Activated T-cell treated with anti-CD3 and anti-CD28 coated beads for 48 hours (primary cell): ENCODE measurements at regions not wholly inside any gene's neighbourhood (a gene's known extent, or its start where the extent isn't known, plus 50 kb on each side); places are given as distances from the start of the nearest gene placed in this dataset.

ENCODE experiments used
- DNase-seq: peaks from one replicate; pipeline ENCODE4 v3.0.0-alpha.2; 2020; ENCODE audit warnings: low read depth

DNA sequence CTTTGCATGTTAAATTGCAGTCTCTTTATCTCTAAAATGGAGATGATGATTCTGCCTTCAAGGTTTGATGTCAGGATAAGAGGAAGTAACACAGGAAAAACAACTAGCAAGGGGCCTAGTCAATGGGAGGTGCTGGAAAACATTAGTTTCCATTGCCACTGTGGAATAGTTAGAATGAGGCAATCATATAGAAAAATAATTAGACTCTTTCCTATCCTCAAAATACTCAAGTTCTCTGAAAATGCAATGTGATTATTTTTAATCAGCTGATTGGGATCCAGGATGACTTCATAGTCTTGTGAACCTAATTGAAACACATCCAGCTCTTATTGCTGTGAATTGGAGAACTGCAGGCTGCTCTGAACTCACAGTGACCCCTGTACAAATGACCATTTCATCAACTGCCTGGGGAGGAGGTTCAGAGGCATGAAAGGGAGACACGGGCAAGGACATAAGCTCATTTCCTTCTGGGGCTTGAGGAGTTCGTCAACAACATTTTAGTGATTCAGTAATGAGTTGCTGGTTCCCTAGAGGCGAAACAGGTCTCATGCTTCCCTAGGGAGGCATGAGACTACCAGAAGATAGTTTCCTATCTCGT, 422.5 kb downstream of the LPIN1 start:
- no peak for DNase-seq

DNA sequence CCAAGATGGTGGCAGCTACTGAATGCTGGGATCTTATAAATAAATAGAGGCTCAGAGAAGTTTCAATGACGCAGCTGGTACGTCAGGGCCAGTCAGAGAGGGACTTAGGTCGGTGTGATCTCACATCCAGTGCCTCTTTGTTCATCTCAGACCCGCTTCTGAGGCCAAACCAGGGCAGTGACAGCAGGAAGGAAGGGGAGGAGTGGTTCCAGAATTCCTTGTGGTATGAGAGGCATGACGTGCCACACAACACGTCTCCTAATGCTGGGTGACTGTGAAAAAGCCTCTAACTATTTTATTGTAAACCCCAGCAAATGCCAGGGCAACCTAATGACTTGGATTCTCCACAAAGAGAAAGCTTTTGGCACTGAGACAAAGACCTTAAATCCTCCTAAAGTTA, 423.3 kb downstream of the LPIN1 start:
- no peak for DNase-seq

DNA sequence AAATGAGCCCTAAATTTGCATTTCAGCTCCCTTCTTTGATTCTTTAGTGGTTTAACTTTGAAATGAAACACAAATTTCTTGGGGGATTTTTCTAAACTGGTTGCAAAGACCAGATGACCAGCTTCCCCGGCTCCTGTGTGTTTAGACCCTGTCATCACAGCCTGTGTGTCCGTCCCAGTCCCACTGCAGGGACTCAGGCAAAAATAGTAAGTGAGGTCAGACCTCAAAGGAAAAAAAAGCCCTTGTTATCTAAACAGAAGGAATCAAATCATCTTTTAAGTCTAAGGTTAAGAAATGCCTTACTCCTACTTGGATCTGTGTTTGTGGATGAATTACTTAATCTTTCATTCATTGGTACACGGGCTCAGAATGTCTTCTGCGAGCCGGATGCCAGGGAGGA, 423.7 kb downstream of the LPIN1 start:
- DNase-seq: no peak

DNA sequence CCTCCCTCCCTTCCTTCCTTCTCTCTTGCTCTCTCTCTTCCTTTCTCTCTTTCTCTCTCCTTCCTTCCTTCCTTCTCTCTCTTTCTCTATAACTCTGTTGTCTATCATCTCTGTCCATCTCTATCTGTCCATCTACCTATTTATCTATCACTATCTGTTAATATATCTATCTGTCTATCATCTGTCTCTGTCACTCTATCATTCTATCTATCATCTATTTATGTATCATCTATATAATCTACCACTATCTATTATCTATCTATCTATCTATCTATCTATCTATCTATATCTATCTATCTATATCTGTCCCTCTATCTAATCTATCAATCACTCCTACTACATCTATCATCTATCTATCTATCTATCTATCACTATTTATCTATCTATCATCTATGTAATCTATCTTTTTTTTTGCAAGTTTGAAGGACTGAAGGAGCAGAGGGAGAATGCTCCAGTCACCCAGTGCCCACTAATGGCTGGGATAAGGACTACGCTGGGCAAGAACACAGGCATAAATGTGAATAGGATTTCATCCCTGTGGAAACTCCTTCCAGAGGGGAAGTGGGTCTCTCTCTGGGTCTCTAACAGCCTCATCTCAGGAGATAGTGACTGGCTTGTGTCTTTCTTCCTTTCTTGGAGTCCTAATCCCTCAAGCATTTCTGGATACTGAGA, 427.0 kb downstream of the LPIN1 start:
- DNase-seq: no peak

DNA sequence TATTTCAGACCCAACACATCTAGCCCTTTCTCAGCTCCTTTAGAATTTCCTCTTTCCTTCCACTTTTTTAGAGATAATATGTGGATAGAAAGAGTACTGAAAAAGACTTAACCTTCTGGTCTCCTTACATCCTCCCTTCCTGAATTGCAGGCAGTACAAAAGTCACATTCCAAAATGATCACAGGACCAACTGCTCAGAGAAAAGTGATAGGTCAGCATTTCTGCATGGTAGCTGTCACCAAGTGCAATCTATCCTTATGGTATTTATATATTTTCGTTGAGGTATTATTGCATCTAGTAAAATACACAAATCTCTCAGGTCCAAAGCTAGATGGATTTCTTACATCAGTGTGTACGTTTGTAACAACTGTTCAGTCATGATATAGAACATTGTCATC, 427.5 kb downstream of the LPIN1 start:
- DNase-seq: no peak

DNA sequence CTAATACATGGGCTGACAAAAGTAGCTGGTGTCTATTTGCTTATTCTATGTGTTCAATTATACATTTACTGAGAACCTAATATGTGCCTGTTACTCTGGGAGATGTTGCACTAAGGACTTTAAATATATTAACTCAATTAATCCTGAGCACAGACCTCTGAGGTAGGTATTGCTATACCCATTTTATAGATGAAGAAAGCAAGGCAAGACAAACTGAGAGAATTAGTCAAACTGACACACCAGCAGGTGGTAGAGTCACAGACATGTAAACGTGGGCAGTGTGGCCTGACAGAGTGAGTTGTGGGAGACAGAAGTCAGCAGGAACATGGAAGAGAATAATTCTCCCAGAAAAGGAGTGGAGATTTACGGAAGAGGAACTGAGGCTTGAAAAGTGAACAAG, 428.9 kb downstream of the LPIN1 start:
- DNase-seq: no peak

DNA sequence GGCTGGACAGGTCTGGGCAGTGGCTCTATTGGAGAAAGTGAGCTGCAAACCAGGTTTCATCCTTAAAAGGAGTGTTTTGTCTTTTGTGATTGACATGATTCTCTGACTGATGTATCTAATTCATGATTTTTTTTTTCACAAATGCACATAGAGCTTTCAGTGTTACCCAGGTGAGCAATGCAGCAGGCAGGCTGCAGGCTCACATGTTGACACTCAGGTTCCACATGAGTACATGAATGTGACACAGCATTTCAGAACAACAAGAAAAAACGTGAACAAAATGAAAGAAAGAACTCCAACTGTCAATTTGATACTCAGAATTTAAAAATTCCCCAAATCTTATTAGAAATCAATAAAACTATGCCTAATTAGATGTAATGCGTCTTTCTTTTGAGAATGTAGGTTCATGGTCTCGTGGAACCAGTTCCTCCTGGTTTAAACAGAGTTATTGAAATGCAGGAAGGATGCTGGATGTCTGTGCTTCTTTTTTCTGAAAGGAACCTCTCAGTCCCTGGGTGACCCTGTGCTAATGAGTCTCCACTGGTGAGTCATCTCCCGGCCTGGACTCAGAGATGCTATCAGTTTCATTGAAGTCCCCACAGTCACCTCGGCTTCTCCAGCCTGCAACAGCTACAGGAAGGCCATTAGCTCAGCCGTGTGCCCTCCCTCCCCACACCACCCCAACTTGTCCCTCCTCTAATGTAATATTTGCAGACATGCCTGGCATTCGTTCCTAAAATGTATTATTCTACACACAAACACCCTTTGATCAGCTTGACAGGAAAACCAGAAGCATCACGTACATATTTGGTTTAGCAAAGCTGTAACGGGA, 430.4 kb downstream of the LPIN1 start:
- no peak for DNase-seq

DNA sequence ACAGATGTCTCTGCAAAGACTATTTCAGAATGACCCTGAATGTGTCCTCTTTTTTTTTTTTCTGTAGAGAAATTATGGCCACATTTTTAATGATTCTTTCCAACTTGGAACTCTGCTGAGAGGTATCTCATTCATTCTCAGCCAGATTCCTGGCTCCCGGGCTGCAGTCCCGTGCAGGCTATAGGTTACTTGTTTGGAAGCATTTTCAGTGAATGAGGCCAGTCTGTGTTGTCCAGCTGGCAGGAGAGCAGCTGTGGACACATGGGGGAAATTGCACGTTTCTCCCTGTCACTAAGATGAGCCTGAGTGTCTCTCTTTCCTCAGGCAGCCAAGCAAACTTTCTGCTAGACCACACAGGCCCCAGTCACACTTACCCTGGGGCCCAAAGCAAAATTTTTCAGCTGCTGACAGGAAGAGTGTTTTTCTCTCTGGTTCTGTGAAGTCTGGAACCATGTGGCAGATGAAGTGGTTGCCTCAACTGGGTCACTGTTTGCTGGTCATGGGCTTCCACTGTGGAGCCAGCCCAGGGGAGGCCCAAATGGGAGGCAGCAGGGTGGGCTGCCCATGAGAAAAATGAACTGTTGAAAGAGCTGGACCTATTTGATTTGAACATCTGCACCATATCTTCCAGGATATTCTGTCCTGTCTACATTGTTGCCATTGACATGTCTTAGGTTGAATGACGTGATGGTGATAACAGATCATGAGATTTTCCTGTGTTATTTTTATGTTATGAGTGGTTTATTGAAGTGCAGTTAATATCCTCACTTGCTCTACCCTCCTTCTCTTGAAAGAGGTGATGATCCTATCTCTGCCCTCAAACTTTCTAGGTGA, 431.2 kb downstream of the LPIN1 start:
- no peak for DNase-seq

DNA sequence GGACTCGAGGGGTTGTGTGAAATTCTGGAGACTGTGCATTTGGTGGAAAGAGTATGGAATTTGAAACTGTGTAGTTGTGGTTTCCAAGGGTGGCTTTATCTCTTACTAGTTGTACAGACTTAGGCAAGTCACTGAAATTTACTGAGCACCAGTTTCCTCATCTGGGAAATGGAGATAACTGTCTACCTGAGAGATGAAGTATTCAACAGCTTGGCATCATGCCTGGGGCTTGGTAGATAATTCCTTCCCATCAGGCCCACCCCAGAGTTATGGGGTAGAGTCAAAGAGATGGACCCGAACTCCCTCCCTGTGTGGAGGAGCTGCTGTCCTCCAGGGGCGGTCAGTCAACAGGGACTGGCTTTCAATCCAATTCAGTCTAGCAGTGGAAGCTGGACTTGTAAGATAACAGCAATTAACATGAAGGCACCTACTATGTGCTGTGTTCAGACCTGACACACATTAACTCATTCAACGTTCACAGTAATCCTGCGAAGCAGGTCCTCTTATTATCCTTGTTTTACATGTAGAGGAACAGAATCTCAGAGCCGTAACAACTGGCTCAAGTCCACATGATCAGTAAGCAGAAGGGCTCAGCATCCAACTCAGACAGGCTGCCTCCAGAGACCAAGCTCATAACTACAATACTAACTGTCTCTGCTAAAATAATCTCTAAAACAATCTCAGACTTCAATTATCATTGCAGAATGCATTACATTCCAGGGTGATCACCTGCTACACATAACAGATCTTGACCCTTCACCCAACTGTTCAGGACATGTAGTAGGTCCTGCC, 432.1 kb downstream of the LPIN1 start:
- no peak for DNase-seq

DNA sequence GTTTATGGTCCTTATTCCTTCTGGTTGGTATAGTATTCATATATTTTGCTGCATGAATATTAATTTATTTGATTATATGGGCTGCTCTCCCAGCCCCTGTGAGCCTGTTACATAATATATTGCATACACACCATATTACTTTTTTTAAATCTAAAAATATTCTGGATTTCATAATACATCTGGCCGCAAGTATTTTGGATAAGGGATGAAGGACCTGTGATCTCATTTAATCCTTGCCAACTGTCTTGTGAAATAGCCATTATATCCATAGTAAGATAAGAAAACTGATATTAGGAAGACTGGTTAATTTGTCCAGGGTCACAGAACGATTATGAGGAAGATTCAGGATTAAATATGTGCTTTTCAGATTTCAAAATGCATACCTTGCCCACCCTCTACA, 433.6 kb downstream of the LPIN1 start:
- no peak for DNase-seq

DNA sequence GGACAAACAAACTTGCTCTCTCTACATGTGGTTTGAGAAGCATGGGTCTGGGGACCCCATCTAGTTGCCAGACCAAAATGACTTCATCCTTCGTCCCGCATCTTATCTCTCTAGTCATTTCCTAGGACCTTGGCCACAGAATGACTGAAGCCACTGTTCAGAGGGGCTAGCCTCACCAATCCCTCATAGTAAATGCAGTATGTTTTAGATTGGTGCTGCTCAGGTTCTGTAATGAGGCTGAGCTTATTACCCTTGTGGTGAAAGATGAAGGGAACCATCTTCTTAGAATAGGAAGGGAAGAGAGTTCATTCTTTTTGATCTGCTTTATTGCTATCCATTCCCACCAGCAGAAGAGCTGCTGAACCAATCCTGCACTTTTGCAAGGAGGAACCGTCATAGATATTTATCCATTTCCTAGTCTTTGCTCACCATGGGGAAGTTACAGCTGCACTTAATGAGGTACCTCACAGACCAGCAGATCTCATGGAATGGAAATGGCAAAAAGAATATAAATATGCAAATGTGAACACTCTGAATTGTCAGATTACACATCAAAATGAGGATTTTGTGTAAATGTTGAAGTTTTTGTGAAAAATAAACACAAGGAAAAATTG, 436.7 kb downstream of the LPIN1 start:
- no peak for DNase-seq

DNA sequence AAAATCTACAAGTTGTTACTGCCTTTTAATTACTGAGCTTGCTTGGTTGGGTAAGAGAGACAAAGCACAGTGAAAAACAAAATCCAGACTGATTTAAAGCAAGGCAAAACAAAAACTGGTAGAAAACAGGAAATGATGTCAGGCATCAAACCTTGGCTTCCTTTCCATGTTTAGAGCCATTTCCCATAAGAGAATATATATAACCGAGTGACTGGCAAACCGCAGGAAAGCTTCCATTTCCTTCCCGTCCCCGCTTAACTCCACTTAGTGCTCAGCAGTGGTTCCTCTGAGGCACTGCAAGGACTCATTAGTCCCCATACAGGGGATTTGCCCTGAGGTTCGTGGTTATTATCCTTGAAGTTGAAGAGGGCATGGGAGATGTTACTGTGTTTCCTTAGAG, 446.3 kb downstream of the LPIN1 start:
- no peak for DNase-seq

DNA sequence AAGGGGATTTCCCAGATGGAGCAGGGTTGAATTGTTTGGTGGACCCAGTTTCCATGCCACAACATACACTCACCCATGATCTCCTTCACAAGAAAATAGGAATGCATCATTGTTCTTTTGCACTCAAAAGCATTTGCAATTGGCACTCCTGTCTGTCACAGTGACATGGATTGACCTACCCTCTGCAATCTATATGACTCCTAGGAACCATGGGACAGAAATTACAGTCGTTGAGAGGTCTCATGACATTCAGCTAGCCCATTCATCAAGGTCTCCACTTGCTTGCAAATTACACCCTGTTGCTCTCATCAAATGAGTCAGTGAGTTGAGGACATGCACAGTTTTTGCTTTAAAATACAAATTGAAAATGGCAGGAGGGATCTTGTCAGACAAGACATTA, 448.5 kb downstream of the LPIN1 start:
- no peak for DNase-seq

DNA sequence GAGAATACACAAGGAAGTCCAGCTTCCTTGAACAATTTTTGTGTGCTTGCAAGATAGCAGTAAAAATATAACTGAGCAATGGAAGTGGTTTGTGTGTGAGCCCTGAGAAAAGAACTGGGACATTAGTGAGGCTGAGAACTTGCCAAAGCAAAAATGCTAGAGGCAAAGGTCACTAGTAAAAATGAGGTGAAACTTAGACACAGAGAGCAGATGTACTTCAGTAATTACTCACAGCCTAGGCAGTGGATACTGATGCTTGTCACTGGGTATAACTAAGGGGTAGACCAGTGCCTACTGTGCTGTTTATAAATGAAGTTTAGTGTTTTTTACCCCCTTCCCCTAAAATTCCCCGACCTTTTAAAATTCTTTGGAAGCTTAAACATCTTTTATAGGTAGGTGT, 450.1 kb downstream of the LPIN1 start:
- DNase-seq: no peak

DNA sequence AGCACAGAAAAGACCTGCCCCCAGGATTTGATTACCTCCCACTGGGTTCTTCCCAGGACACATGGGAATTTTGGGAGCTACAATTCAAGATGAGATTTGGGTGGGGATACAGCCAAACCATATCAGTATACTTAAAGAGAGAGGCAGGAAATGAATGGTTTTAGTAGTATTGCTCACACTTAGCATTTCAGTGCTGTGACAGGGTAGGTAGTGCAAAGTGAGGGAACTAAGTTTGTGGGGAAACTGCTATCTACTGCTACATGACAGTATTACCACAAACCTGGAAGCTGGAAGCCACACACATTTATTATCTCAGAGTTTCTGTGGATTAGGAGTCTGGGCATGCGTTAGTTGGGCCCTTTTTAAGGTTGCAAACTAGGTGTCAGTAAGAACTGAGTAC, 450.7 kb downstream of the LPIN1 start:
- DNase-seq: no peak

DNA sequence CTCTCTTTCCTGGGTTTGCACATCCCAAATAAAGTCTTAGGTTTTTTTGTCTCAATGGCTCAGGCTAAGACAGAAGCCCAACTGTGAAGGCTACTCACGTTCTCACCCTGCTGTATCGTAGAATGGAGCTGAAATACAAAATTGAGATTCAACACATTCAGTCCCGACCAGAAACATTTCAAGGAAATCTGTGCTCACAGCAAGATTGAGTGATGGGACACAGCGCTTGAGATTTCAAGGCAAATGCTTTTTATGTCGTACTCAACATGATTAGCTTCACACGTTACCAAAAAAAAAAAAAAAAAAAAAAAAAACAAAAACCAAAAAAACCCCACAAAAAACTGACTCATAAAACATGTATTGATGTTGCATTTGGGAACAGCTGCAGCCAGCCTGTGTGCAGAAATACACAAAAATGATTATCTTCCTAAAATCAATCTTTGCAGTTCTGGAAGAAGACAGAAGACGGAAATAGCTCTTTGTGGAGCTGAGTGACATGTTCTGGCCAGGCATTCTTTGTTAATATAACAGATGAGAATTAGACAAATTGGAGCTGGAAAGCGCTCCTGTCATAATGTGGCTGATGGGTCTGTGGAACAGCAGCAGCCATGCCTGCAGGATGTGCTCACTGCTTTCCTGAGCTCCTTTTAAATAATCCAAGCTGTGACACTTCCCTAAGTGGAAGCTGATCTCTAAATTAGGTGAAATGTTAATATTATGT, 453.2 kb downstream of the LPIN1 start:
- DNase-seq: no peak

DNA sequence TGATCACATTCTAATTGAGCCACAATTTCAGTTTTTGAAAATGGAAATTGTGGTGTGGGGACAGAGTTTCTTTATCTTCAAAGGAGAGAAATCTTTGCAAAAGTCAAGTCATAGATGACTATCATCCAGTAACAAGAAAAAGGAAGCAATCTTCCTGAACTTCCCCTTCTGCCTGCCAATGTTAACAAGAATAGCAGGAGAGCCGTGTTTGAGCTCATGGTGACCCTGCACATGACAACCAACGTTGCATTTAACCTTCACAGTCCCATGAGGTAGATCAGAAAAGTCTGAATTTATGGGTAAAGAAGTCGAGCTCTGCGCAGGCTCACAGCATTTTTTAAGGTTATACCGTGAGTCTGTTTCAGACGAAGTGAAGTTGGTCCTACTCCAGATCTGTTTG, 454.9 kb downstream of the LPIN1 start:
- DNase-seq: no peak

DNA sequence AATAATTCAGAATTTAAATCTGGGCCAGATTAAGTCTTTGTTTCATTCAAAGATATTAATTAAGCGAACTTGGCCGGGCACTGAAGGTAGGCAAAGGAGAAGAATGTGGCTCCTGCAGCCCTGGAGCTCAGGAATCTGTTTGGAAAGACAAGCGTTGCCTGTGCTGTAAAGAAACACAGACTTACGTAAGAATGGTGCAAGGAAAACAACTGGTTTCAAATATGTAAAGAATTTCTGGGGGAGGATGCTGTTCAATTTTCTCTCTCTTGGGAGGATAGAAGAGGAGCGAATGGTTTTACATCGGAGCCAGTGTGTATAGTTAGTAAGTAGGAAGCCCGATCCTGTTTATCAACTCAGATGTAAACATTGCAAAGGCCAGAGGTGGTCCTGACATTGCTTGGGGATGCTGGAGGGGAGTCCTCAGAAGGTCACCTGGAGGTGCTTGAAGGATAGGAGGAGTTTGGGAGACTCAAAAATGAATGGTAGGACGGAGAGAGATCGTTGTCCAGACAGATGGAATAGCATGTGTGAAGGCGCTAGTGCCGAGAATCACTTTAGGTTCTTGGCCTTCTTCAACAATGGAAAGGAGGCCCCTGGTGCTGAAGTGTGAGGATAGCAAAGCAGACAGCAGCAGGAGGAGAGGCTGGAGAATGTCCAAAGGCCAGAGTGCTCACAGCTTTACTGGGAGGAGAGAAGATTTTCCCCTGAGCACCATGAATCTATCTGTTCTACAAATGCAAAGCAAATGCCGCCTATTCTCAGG, 456.1 kb downstream of the LPIN1 start:
- DNase-seq: no peak

DNA sequence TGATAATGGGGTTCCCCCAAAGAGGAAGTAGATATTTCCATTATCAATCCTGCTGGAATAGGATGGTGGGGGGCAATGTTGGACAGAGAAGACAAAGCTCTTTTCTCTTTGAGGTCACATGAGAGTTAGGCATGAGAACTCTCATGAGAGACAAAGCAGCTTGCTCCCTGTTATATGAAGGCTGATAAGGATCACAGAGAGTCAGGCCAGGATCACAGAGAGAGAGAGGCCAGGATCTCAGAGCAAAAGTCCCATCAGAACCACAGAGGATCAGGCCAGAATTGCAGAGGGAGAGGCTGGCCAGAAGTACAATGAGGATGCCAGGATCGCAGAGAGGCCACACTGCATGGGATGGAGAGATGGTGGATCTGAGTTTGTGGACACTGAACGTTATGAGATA, 457.1 kb downstream of the LPIN1 start:
- DNase-seq: no peak

DNA sequence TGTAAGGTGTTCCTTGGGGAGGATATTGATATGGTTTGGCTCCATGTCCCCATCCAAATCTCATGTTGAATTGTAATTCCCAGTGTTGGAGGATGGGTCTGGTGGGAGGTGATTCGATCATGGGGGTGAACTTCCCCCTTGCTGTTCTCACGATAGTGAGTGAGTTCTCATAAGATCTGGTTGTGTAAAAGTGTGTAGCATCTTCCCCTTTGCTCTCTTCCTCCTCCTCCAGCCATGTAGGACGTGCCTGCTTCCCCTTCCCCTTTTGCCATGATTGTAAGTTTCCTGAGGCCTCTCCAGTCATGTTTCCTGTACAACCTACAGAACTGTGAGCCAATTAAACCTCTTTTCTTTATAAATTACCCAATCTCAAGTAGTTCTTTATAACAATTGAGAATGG, 458.7 kb downstream of the LPIN1 start:
- DNase-seq: no peak
